Amygdala (tissue), 56 donors: ENCODE measurements at regions not wholly inside any gene's neighbourhood (a gene's known extent, or its start where the extent isn't known, plus 50 kb on each side); places are given as distances from the start of the nearest gene placed in this dataset.

Experiments
- DNase-seq, 56 donors: peaks; one replicate each; lab custom pipeline; 2025; lab: John Stamatoyannopoulos, UW

DNA sequence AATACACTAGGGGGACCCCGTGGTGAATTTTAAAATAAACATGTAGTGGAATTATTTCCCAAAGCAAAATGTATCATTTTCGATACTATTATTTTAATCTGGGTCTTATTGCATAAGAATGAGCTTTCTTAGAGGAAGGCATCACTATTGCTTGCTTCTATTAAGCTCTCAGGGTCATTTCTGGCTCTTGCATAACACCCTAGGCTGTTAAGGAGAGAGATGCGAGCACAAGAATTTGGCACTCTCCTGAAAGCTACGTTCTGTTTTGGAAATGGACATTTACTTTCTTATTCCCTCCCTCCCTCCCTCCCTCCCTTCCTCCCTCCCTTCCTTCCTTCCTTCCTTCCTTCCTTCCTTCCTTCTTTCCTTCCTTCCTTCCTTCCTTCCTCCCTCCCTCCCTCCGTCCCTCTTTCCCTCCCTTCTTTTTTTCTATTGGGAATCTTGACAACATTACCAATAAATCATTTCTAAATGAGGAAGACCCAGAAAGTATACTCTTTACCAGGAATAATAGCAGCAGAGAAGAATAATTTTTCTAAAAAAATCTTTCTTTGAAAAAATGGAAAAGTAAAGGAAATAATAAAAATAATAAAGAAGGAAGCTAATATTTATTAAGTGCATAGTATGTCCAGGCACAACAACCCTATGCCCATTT, 83.6 kb upstream of the BDNF start:
- DNase-seq = no peak

- DNase-seq = no peak
Measured at GRCh38 chr11:27777033-27777432, 76.8 kb upstream of the BDNF start.

GRCh38 chr11:27773884-27774283, 73.6 kb upstream of the BDNF start:
- DNase-seq = no peak

DNA sequence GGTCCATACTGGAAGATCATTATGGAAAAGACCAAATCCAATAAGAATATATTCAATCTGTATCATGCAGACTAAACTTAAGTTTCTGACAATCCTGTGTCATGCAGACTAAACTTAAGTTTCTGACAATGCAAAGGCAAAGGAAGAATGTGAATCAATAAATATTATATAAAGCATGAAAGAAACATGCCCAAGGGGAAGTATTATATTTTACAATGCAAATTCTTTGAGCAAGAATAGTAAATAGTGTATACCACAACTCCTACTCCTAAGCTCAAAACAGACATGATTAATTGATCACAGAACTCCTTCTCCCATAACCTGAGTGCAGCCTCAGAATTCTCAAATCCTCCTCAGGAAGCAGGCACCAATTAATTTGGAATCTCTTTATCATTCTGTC, 71.3 kb upstream of the BDNF start:
- DNase-seq = no peak

- DNase-seq = no peak
Measured at GRCh38 chr11:27770576-27770975, 70.3 kb upstream of the BDNF start.

DNA sequence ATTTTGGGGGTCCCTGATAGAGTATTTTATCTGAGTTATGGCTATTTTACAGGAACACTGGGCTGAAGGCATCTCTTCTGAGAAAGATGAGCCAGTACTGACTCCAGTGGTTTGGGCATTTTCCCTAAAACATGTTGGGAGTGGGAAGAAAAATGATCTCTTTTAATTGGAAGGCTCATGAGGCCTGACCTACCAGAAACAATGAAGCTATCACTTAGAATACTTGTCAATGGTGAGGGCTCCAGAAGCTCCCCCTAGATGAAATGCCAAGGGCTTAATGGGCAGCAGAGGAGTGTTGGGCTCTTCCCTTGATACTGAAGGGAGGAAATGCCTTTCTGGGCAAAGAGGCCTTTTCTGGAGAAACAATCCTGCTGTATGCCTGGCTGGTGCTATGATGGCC, 63.5 kb upstream of the BDNF start:
- no peak for DNase-seq

GRCh38 chr11:27761356-27761755, 61.1 kb upstream of the BDNF start:
- no peak for DNase-seq

- no peak for DNase-seq
Measured at GRCh38 chr11:27757953-27758352, 57.7 kb upstream of the BDNF start.

DNA sequence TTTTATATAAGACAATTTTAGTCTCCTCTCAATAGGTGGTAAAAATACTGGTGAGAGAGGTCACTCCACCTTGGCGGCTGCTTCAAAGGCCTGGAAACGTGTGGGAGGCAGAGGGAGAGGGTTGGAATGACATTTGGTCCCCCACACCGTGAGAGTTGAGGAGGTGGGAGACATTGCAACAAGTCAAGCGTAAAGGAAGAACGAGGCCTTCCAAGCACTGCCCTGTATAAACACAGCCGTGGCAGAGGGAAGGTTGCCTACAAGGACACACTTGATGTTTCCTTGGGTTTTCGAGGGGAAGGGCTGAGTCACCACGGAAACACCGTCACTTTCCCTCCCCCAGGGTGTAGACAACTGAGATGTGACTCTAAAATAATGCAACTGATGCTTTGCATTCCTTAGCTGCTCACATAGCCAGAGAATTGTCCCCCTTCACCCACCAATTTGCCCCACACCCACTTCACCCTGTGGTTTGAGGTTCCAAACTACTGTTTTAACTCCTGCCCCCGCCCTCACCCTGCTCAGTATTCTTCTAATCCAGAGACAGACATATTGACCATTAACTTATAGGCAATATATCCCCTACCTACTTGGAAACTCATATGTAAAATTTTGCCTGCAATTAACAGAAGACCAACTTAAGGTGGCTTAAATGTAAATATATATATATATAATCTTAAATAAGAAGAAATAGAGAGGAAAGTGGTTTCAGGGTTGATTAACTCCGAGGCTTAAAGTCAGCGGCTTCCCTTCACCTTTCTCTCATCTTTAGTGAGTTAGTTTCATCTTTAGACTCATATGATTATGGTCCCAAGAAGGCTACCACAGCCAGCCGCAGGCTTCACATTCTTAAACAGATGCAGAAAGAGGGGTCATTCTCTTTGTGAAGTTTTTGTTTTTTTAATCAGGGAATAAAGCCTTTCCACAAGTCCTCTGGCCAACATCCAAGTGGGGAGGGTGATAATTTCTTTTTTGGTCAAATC, 54.1 kb upstream of the BDNF start:
- no peak for DNase-seq
